ENCODE measurements at regions not wholly inside any gene's neighbourhood (a gene's known extent, or its start where the extent isn't known, plus 50 kb on each side); places are given as distances from the start of the nearest gene placed in this dataset.

- TF ChIP-seq E2F6 (IDR thresholded peaks at IDR 0.05) (no peak), NRF1 (IDR thresholded peaks at IDR 0.05; ENCODE audit: low read depth, low read length) (no peak), ATF2 (IDR thresholded peaks at IDR 0.05; ENCODE audit: low read length) (no peak), CHD2 (IDR thresholded peaks at IDR 0.05; ENCODE audit: low read length) (no peak), SAP30 (IDR thresholded peaks at IDR 0.05; ENCODE audit: insufficient read depth, insufficient replicate concordance, low read length) (no peak), RFX5 (IDR thresholded peaks at IDR 0.05; ENCODE audit: borderline replicate concordance, low read depth, low read length) (no peak)
Measured at GRCh38 chr5:124574521-124575436, 171.7 kb downstream of the ZNF608 start (continued).

Data from H1 (cell line).